ENCODE measurements at regions not wholly inside any gene's neighbourhood (a gene's known extent, or its start where the extent isn't known, plus 50 kb on each side); places are given as distances from the start of the nearest gene placed in this dataset.

- DNase-seq (ENCODE audit: low read depth) = no peak
These were observed 213.4 kb upstream of the NUDT4 start for GRCh38 chr12:93164103-93164880.

GRCh38 chr12:93165384-93165932 lies 212.3 kb upstream of the NUDT4 start:
- H3K4me3 ChIP-seq (ENCODE audit: low read depth, low read length) = no peak overlapping the region
- DNase-seq (ENCODE audit: low read depth) = no peak

More at GRCh38 chr12:93164103-93164880, 213.4 kb upstream of the NUDT4 start:
- H3K4me3 ChIP-seq (ENCODE audit: low read depth, low read length) = no peak overlapping the region

GRCh38 chr12:93166541-93167307 lies 211.0 kb upstream of the NUDT4 start:
- H3K4me3 ChIP-seq (ENCODE audit: low read depth, low read length) = no peak overlapping the region
- DNase-seq (ENCODE audit: low read depth) = no peak

- no peak for DNase-seq (ENCODE audit: low read depth)
- H3K4me3 ChIP-seq (ENCODE audit: low read depth, low read length) = no peak overlapping the region
These were observed 210.4 kb upstream of the NUDT4 start for GRCh38 chr12:93167331-93167730.

- H3K4me3 ChIP-seq (ENCODE audit: low read depth, low read length) = peak overlapping the region; percentile 23
- DNase-seq (ENCODE audit: low read depth) = no peak
These were observed 209.8 kb upstream of the NUDT4 start for GRCh38 chr12:93167841-93168492.

GRCh38 chr12:93168751-93169150 lies 209.0 kb upstream of the NUDT4 start:
- no peak for DNase-seq (ENCODE audit: low read depth)
- no peak overlapping the region for H3K4me3 ChIP-seq (ENCODE audit: low read depth, low read length)

- no peak overlapping the region for H3K4me3 ChIP-seq (ENCODE audit: low read depth, low read length)
- DNase-seq (ENCODE audit: low read depth) = no peak
These were observed 208.2 kb upstream of the NUDT4 start for GRCh38 chr12:93169536-93169935.

GRCh38 chr12:93170928-93171327 lies 206.8 kb upstream of the NUDT4 start:
- no peak for DNase-seq (ENCODE audit: low read depth)
- no peak overlapping the region for H3K4me3 ChIP-seq (ENCODE audit: low read depth, low read length)

- no peak overlapping the region for H3K4me3 ChIP-seq (ENCODE audit: low read depth, low read length)
- DNase-seq (ENCODE audit: low read depth) = peak; percentile 92
These were observed 204.4 kb upstream of the NUDT4 start for GRCh38 chr12:93173178-93173957.

- peak; percentile 93 for DNase-seq (ENCODE audit: low read depth)
- no peak overlapping the region for H3K4me3 ChIP-seq (ENCODE audit: low read depth, low read length)
These were observed 203.7 kb upstream of the NUDT4 start for GRCh38 chr12:93174048-93174447.

GRCh38 chr12:93174473-93174872 lies 203.3 kb upstream of the NUDT4 start:
- no peak for DNase-seq (ENCODE audit: low read depth)
- no peak overlapping the region for H3K4me3 ChIP-seq (ENCODE audit: low read depth, low read length)

- peak; percentile 29 for DNase-seq (ENCODE audit: low read depth)
- no peak overlapping the region for H3K4me3 ChIP-seq (ENCODE audit: low read depth, low read length)
These were observed 201.6 kb upstream of the NUDT4 start for GRCh38 chr12:93176165-93176564.

GRCh38 chr12:93176610-93177126 lies 201.1 kb upstream of the NUDT4 start:
- DNase-seq (ENCODE audit: low read depth) = no peak
- H3K4me3 ChIP-seq (ENCODE audit: low read depth, low read length) = no peak overlapping the region

GRCh38 chr12:93177208-93178153 lies 200.2 kb upstream of the NUDT4 start:
- H3K4me3 ChIP-seq (ENCODE audit: low read depth, low read length) = no peak overlapping the region
- DNase-seq (ENCODE audit: low read depth) = no peak

GRCh38 chr12:93178154-93178878 lies 199.4 kb upstream of the NUDT4 start:
- no peak for DNase-seq (ENCODE audit: low read depth)
- H3K4me3 ChIP-seq (ENCODE audit: low read depth, low read length) = no peak overlapping the region

GRCh38 chr12:93179792-93180191 lies 197.9 kb upstream of the NUDT4 start:
- DNase-seq (ENCODE audit: low read depth) = no peak
- H3K4me3 ChIP-seq (ENCODE audit: low read depth, low read length) = no peak overlapping the region

GRCh38 chr12:93180566-93180965 lies 197.2 kb upstream of the NUDT4 start:
- no peak overlapping the region for H3K4me3 ChIP-seq (ENCODE audit: low read depth, low read length)
- no peak for DNase-seq (ENCODE audit: low read depth)
